Uterus (tissue), 2 donors: ENCODE measurements at regions not wholly inside any gene's neighbourhood (a gene's known extent, or its start where the extent isn't known, plus 50 kb on each side); places are given as distances from the start of the nearest gene placed in this dataset.
"Not testable (repeated sequence)": the region's sequence is repeated elsewhere in the genome, so short reads cannot be mapped to it uniquely, and the experiment has no call there.

Experiments used
- POLR2A ChIP-seq, 2 donors: fragments of 450-650 bp; IDR thresholded peaks; one replicate each; pipeline ENCODE4 v1.6.1; 2016; ENCODE audit warnings: antibody characterized with exemption in 2 of 2, mild to moderate bottlenecking in 1 of 2, moderate library complexity in 1 of 2
- TF ChIP-seq, protein P1 (sequence below), 4 experiments: fragments of 200-600 bp in 2 of 4; fragments of 450-650 bp in 2 of 4; sonication (generic) in 2 of 4; IDR thresholded peaks; one replicate each; pipeline ENCODE4 v1.5.1; 2016 to 2019; ENCODE audit warnings: antibody characterized with exemption in 4 of 4, mild to moderate bottlenecking in 2 of 4, moderate library complexity in 1 of 4

GRCh38 chr2:111517721-111518053 is 366.3 kb downstream of the ANAPC1 start:
- TF ChIP-seq, protein P1, sequence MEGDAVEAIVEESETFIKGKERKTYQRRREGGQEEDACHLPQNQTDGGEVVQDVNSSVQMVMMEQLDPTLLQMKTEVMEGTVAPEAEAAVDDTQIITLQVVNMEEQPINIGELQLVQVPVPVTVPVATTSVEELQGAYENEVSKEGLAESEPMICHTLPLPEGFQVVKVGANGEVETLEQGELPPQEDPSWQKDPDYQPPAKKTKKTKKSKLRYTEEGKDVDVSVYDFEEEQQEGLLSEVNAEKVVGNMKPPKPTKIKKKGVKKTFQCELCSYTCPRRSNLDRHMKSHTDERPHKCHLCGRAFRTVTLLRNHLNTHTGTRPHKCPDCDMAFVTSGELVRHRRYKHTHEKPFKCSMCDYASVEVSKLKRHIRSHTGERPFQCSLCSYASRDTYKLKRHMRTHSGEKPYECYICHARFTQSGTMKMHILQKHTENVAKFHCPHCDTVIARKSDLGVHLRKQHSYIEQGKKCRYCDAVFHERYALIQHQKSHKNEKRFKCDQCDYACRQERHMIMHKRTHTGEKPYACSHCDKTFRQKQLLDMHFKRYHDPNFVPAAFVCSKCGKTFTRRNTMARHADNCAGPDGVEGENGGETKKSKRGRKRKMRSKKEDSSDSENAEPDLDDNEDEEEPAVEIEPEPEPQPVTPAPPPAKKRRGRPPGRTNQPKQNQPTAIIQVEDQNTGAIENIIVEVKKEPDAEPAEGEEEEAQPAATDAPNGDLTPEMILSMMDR (IDR thresholded peaks at IDR 0.05) = not testable (repeated sequence)
- TF ChIP-seq POLR2A (IDR thresholded peaks at IDR 0.05) = not testable (repeated sequence)
